OCI-LY1 (cell line): ENCODE measurements at regions not wholly inside any gene's neighbourhood (a gene's known extent, or its start where the extent isn't known, plus 50 kb on each side); places are given as distances from the start of the nearest gene placed in this dataset.

ENCODE experiments used
- H2AFZ ChIP-seq: fragments of 200-600 bp; sonication (generic), shearing (Covaris generic); 2 replicates; pipeline ENCODE4 v1.6.0; 2014; ENCODE audit warnings: antibody characterized with exemption, mild to moderate bottlenecking, low read length
- H3F3A ChIP-seq: fragments of 200-600 bp; sonication (generic), shearing (Covaris generic); 2 replicates; pipeline ENCODE4 v1.6.0; 2014; ENCODE audit warnings: mild to moderate bottlenecking, antibody characterized with exemption, low read length, moderate library complexity; ENCODE audit not compliant: insufficient read depth
- H3K27ac ChIP-seq: fragments of 200-600 bp; sonication (generic); 2 replicates; pipeline ENCODE4 v1.5.1; 2014; ENCODE audit warnings: low read length, mixed run types, mild to moderate bottlenecking, low read depth; ENCODE audit not compliant: poor library complexity, severe bottlenecking
- H3K27me3 ChIP-seq: fragments of 200-600 bp; sonication (generic); 2 replicates; pipeline ENCODE4 v1.6.0; 2014; ENCODE audit warnings: antibody characterized with exemption, mild to moderate bottlenecking, low read length, moderate library complexity; ENCODE audit not compliant: insufficient read depth
- H3K36me3 ChIP-seq: fragments of 200-600 bp; sonication (generic); 2 replicates; pipeline ENCODE4 v1.6.1; 2014; ENCODE audit warnings: mild to moderate bottlenecking, antibody characterized with exemption, low read length, moderate library complexity, mixed read lengths; ENCODE audit not compliant: insufficient read depth
- H3K4me1 ChIP-seq: fragments of 200-600 bp; sonication (generic); 2 replicates; pipeline ENCODE4 v1.5.1; 2014; ENCODE audit warnings: mild to moderate bottlenecking, low read length, moderate library complexity; ENCODE audit not compliant: insufficient read depth, severe bottlenecking
- H3K4me2 ChIP-seq: fragments of 200-600 bp; sonication (generic), shearing (Covaris generic); 2 replicates; pipeline ENCODE4 v1.6.1; 2014; ENCODE audit warnings: low read length
- H3K4me3 ChIP-seq: fragments of 200-600 bp; sonication (generic); 2 replicates; pipeline ENCODE4 v1.5.1; 2014; ENCODE audit warnings: low read length, low read depth, mild to moderate bottlenecking, mixed read lengths; ENCODE audit not compliant: poor library complexity, severe bottlenecking
- H3K79me2 ChIP-seq: fragments of 200-600 bp; shearing (Covaris generic); 2 replicates; pipeline ENCODE4 v1.6.1; 2016; ENCODE audit warnings: mixed run types, low read length, mixed read lengths; ENCODE audit not compliant: insufficient read depth
- H3K9ac ChIP-seq: fragments of 200-600 bp; sonication (generic), shearing (Covaris generic); 2 replicates; pipeline ENCODE4 v1.6.1; 2014; ENCODE audit warnings: mild to moderate bottlenecking, low read length, mixed read lengths
- H3K9me2 ChIP-seq: fragments of 200-600 bp; sonication (generic), shearing (Covaris generic); 2 replicates; pipeline ENCODE4 v1.6.1; 2014; ENCODE audit warnings: low read depth, mild to moderate bottlenecking, low read length, mixed read lengths
- H3K9me3 ChIP-seq: fragments of 200-600 bp; shearing (Covaris generic); 2 replicates; pipeline ENCODE4 v1.6.1; 2014; ENCODE audit warnings: low read length, mixed read lengths
- H4K20me1 ChIP-seq: fragments of 200-600 bp; sonication (generic), shearing (Covaris generic); 2 replicates; pipeline ENCODE4 v1.6.0; 2016; ENCODE audit warnings: mild to moderate bottlenecking, low read length; ENCODE audit not compliant: insufficient read depth
- CTCF ChIP-seq: fragments of 200-600 bp; sonication (generic), shearing (Covaris generic); IDR thresholded peaks from 2 replicates; pipeline ENCODE4 v1.5.1; 2017; ENCODE audit warnings: mild to moderate bottlenecking, antibody characterized with exemption, low read length, moderate library complexity, mixed read lengths
- EZH2 ChIP-seq: fragments of 200-600 bp; sonication (generic), shearing (Covaris generic); IDR thresholded peaks from 2 replicates; pipeline ENCODE4 v1.8.0; 2017; ENCODE audit warnings: borderline replicate concordance, mixed run types, mild to moderate bottlenecking, antibody characterized with exemption, low read length, moderate library complexity, mixed read lengths

- Histone ChIP-seq H3K9me2 (no peaks in the 10 kb centered on the region), H2AFZ (0 out of 2 replicates have a peak overlapping the region, but pooled peaks have one; percentile 25), H3K36me3 (no peaks in the 10 kb centered on the region), H3K27me3 (no peaks in the 10 kb centered on the region), H3F3A (no peaks in the 10 kb centered on the region), H3K9ac (no peak overlapping the region), H3K4me2 (no peak overlapping the region), H3K79me2 (no peaks in the 10 kb centered on the region), H3K4me3 (no peak overlapping the region), H4K20me1 (no peaks in the 10 kb centered on the region), H3K9me3 (no peaks in the 10 kb centered on the region), H3K27ac (no peak overlapping the region), H3K4me1 (peaks cover 2% of the 10 kb centered on the region)
- TF ChIP-seq CTCF (no peak), EZH2 (no peak)
These were observed 390.1 kb downstream of the ADAM29 start for GRCh38 chr4:175308236-175308635.

GRCh38 chr4:175309041-175309440, 390.9 kb downstream of the ADAM29 start:
- Histone ChIP-seq H3K9me3 (no peaks in the 10 kb centered on the region), H3K27me3 (no peaks in the 10 kb centered on the region), H3K79me2 (no peaks in the 10 kb centered on the region), H4K20me1 (no peaks in the 10 kb centered on the region), H3K4me1 (peaks cover 10% of the 10 kb centered on the region), H3K4me2 (no peak overlapping the region), H3F3A (no peaks in the 10 kb centered on the region), H3K27ac (no peak overlapping the region), H3K9ac (no peak overlapping the region), H3K9me2 (no peaks in the 10 kb centered on the region), H2AFZ (no peak overlapping the region), H3K36me3 (no peaks in the 10 kb centered on the region), H3K4me3 (no peak overlapping the region)
- TF ChIP-seq EZH2 (no peak), CTCF (no peak)

- Histone ChIP-seq H3K27me3 (no peaks in the 10 kb centered on the region), H3F3A (no peaks in the 10 kb centered on the region), H3K4me2 (no peak overlapping the region), H2AFZ (no peak overlapping the region), H3K27ac (no peak overlapping the region), H3K9me3 (no peaks in the 10 kb centered on the region), H3K9ac (no peak overlapping the region), H3K79me2 (no peaks in the 10 kb centered on the region), H3K4me3 (no peak overlapping the region), H3K36me3 (no peaks in the 10 kb centered on the region), H3K4me1 (peaks cover 4% of the 10 kb centered on the region), H3K9me2 (no peaks in the 10 kb centered on the region), H4K20me1 (no peaks in the 10 kb centered on the region)
- TF ChIP-seq EZH2, result no peak
- TF ChIP-seq CTCF, result no peak
These were observed 407.1 kb downstream of the ADAM29 start for GRCh38 chr4:175325230-175325629.
